Stimulated activated naive B cell treated with anti-CD40 and anti-IgM and Interleukin-4, amounts not matched to agents 10 μg/mL and 1 μg/mL and 100 μg/mL, for 72 hours (primary cell): ENCODE measurements at regions not wholly inside any gene's neighbourhood (a gene's known extent, or its start where the extent isn't known, plus 50 kb on each side); places are given as distances from the start of the nearest gene placed in this dataset.

Source experiments
- ATAC-seq, 2 donors: fragments of 150-1000 bp; cut with Tn5 transposase; replicated peaks; 2 replicates each; pipeline ENCODE4 v1.10.0; 2021; ENCODE audit warnings: moderate library complexity in 1 of 2
- DNase-seq: peaks from one replicate; pipeline ENCODE4 v3.0.0; 2021
- H3K27ac Mint-ChIP-seq: one replicate; pipeline ENCODE4 v1.8.0; 2022; ENCODE audit warnings: mild to moderate bottlenecking, mixed read lengths
- H3K27me3 Mint-ChIP-seq, 2 donors: one replicate each; pipeline ENCODE4 v1.8.0; 2022; ENCODE audit warnings: mixed read lengths in 2 of 2
- H3K36me3 Mint-ChIP-seq, 2 donors: one replicate each; pipeline ENCODE4 v1.8.0; 2022; ENCODE audit warnings: mixed read lengths in 2 of 2, mild to moderate bottlenecking in 1 of 2
- H3K4me1 Mint-ChIP-seq, 2 donors: one replicate each; pipeline ENCODE4 v1.8.0; 2022; ENCODE audit warnings: mixed read lengths in 2 of 2, mild to moderate bottlenecking in 1 of 2
- H3K4me3 Mint-ChIP-seq, 2 donors: one replicate each; pipeline ENCODE4 v1.8.0; 2022; ENCODE audit warnings: mild to moderate bottlenecking in 2 of 2, mixed read lengths in 2 of 2, moderate library complexity in 1 of 2
- H3K9me3 Mint-ChIP-seq, 2 donors: one replicate each; pipeline ENCODE4 v1.8.0; 2022; ENCODE audit warnings: mixed read lengths in 2 of 2, mild to moderate bottlenecking in 1 of 2

- Mint-ChIP-seq H3K27me3 (peaks cover 28 to 31% of the 10 kb centered on the region in 2 donors), H3K36me3 (peaks cover 0 to 4% of the 10 kb centered on the region in 2 donors), H3K9me3 (peaks cover 4 to 6% of the 10 kb centered on the region in 2 donors), H3K27ac (no peak overlapping the region), H3K4me3 (no peak overlapping the region), H3K4me1 (no peaks in the 10 kb centered on the region)
- no peak for ATAC-seq
- DNase-seq: no peak
Observed at GRCh38 chr9:93900971-93901861, 53.9 kb downstream of the BARX1 start.

DNA sequence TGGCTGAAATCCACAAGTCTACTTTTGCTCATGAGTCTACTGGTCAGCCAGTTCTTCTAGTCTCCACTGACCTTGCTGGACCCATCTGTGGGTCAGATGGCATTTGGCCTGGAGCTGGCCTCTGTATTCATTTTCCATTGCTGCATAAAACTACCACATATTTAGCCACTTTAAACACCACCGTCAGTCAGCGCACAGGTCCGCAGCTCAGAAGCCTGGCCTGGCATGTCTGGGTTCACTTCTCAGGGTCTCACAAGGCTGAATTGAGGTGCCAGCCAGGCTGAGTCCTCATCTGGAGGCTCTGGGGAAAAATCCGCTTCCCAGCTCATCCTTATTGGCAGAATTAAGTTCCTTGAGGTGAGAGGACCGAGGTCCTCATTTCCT lies 54.7 kb downstream of the BARX1 start:
- Mint-ChIP-seq H3K27ac (no peak overlapping the region), H3K9me3 (peaks cover 4 to 6% of the 10 kb centered on the region in 2 donors), H3K36me3 (peaks cover 0 to 4% of the 10 kb centered on the region in 2 donors), H3K4me1 (no peaks in the 10 kb centered on the region), H3K4me3 (no peak overlapping the region), H3K27me3 (peaks cover 23 to 28% of the 10 kb centered on the region in 2 donors)
- ATAC-seq: no peak
- DNase-seq: no peak

DNA sequence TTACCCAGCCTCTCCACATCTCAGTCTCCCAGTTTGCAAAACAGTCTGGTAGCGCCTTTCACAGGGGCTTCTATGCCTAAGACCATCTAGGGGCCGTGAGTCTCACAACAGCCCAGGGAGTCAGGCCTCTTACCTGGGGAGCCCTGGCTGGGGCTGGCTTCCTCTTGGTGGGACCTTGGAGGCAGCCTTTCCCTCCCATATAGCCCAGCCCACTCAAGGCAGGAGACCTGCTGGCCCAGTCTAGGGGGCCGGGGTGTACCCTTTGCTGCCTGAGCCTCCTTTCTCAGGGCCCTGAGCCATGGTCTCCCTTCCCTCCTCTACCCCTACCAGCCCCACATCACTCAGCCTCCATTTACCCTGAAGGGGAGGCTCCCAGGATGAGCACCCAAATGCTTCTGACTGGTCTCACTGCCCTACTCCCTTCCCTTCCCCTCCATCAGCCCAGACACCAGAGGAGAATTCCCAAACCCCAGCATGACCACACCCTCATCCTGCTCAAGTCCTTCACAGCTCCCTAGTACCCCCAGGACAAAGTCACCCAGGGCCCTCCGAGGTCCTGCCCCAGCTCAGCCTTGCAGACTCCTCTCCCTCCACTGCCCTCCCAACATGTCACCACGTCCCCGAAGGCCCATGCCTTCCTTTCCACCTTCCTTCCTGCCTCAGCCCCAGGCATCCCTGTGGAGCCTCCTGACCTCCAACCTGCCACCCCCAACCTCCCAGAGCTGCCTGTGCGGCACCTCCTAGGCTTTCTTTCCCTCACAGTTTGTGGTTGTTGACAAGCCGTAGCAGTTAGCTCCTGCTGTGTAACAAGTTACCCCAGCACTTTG lies 55.3 kb downstream of the BARX1 start:
- Mint-ChIP-seq H3K9me3 (peaks cover 4 to 6% of the 10 kb centered on the region in 2 donors), H3K27ac (no peak overlapping the region), H3K4me3 (no peak overlapping the region), H3K36me3 (peaks cover 0 to 4% of the 10 kb centered on the region in 2 donors), H3K4me1 (no peaks in the 10 kb centered on the region), H3K27me3 (peaks cover 23 to 28% of the 10 kb centered on the region in 2 donors)
- DNase-seq: no peak
- ATAC-seq: no peak

- H3K27ac Mint-ChIP-seq: no peak overlapping the region
Observed at GRCh38 chr9:93898502-93899426, 56.4 kb downstream of the BARX1 start.

DNA sequence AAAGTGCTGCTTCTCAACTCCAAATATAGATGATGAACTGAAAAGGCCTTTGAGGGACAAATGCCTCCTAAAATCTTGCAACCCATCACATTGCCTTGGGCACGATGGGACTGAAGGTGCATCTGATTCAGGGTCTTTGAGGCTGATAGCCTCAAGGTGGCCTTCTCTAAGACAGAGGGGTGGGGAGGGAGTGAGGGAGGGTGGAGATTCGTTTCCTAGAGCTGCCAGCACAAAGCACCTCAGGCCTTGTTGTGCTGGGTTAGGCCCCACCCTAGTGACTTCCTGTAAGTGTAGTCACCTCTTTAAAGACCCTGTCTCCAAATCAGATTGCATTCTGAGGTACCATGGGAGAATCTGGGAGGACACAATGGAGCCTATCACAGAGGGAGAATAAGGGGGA lies 57.1 kb downstream of the BARX1 start:
- ATAC-seq (no peak), DNase-seq (no peak)
- Mint-ChIP-seq H3K4me3 (no peak overlapping the region), H3K27ac (no peak overlapping the region), H3K27me3 (peaks cover 16 to 19% of the 10 kb centered on the region in 2 donors), H3K9me3 (peaks cover 5 to 6% of the 10 kb centered on the region in 2 donors), H3K4me1 (no peaks in the 10 kb centered on the region), H3K36me3 (peaks cover 0 to 4% of the 10 kb centered on the region in 2 donors)

More at GRCh38 chr9:93898502-93899426, 56.4 kb downstream of the BARX1 start:
- peaks cover 19% of the 10 kb centered on the region in 2 donors for H3K27me3 Mint-ChIP-seq
- no peak for ATAC-seq
- peaks cover 4 to 6% of the 10 kb centered on the region in 2 donors for H3K9me3 Mint-ChIP-seq
- DNase-seq: no peak
- no peak overlapping the region for H3K4me3 Mint-ChIP-seq
- H3K36me3 Mint-ChIP-seq: peaks cover 0 to 4% of the 10 kb centered on the region in 2 donors
- H3K4me1 Mint-ChIP-seq: no peaks in the 10 kb centered on the region

DNA sequence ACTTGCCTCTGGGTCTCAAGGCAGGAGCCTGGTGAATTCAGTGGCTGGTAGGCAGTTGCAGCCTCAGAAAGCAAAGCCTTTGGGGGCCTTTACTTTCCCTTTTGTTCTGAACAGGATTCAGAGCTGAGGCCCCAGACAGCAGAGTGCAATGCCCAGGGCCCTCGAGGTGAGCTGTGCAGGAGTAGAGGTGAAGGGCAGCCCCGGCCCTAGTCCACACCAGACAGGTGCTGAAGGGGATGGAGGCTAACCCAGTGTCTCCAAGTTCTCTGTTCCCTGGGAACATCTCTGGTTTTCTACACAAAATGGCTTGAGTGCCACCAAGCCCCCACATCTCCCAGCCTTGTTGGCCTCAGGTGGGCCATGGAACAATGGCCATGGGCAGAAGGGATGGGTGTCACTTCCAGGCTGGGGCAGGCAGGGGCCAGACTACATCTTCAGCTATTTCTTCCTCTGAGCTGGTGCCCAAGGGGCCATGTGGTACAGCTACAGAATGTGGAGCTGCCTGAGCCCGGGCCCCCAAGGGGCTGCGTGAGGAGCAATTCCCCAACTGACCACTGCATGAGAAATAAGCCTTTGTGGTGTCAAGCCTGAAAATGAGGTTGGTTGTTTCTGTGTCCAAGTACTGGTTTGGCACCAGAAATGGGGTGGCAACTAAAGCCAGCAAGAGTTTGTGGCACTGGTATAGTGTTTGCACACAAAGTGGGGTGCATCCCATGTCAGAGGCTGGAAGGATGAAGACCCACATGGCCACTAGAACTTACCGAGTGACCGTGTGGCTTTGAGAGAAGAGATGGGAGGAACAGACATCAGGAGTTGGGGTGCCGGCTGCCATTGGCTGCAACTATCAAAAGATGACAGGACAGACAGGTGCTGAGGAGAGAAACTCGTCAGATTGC lies 57.8 kb downstream of the BARX1 start:
- H3K4me1 Mint-ChIP-seq: no peaks in the 10 kb centered on the region
- H3K27me3 Mint-ChIP-seq: peaks cover 16 to 19% of the 10 kb centered on the region in 2 donors
- DNase-seq (no peak), ATAC-seq (no peak)
- no peak overlapping the region for H3K27ac Mint-ChIP-seq
- H3K4me3 Mint-ChIP-seq: no peak overlapping the region
- H3K9me3 Mint-ChIP-seq: peaks cover 9 to 10% of the 10 kb centered on the region in 2 donors
- H3K36me3 Mint-ChIP-seq: peaks cover 0 to 4% of the 10 kb centered on the region in 2 donors

GRCh38 chr9:93896496-93897033 lies 58.6 kb downstream of the BARX1 start:
- ATAC-seq: no peak
- H3K4me1 Mint-ChIP-seq: no peaks in the 10 kb centered on the region
- no peak overlapping the region for H3K4me3 Mint-ChIP-seq
- peaks cover 13 to 16% of the 10 kb centered on the region in 2 donors for H3K27me3 Mint-ChIP-seq
- peaks cover 11 to 17% of the 10 kb centered on the region in 2 donors for H3K9me3 Mint-ChIP-seq
- H3K36me3 Mint-ChIP-seq: peaks cover 0 to 4% of the 10 kb centered on the region in 2 donors
- no peak for DNase-seq
- no peak overlapping the region for H3K27ac Mint-ChIP-seq

DNA sequence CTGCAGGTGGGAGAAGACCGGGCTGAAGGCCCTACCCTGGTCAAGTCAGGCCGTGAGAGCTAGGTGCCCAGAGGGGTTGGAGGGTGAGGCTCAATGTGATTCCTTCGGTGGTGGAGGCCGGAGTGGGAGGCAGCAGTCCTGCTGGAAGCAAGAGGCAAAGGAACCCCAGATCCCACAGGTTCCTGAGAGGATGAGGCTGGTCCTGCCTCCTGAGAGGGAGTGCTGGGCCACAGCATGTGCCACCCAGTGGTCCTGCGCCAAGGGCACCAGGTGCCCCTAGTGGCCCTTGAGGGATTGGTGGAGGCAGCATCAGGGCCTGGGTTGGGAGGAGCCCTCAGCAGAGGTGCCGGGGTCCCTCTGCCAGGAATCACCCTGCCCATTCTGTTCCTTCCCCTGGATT lies 59.1 kb downstream of the BARX1 start:
- no peaks in the 10 kb centered on the region for H3K4me1 Mint-ChIP-seq
- H3K36me3 Mint-ChIP-seq: peaks cover 0 to 4% of the 10 kb centered on the region in 2 donors
- no peak for ATAC-seq
- H3K4me3 Mint-ChIP-seq: no peak overlapping the region
- no peak for DNase-seq
- peaks cover 13 to 15% of the 10 kb centered on the region in 2 donors for H3K27me3 Mint-ChIP-seq
- H3K9me3 Mint-ChIP-seq: peaks cover 11 to 17% of the 10 kb centered on the region in 2 donors
- no peak overlapping the region for H3K27ac Mint-ChIP-seq

DNA sequence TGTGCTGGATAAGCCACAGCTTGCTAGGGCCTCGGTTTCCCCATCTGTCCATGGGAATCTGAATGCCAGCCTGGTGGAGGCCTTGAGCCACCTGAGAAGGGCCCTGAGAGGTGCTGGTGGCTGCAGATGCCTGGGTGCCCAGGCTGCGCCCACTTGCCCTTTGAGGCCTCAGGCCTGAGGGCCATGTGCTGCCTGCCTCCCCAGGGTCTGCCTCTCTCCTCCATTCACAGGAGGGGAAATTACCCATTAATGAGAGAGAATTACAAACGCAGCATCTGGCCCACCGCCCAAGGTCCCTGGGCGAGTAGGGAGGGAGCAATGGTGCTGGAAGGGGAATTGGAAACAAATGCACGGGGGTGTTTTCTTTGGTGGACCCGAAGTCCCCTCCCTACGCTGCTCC lies 59.6 kb downstream of the BARX1 start:
- peaks cover 11 to 16% of the 10 kb centered on the region in 2 donors for H3K27me3 Mint-ChIP-seq
- H3K36me3 Mint-ChIP-seq: peaks cover 0 to 4% of the 10 kb centered on the region in 2 donors
- no peak for DNase-seq
- H3K4me1 Mint-ChIP-seq: no peaks in the 10 kb centered on the region
- no peak overlapping the region for H3K27ac Mint-ChIP-seq
- peaks cover 11 to 22% of the 10 kb centered on the region in 2 donors for H3K9me3 Mint-ChIP-seq
- ATAC-seq: no peak
- no peak overlapping the region for H3K4me3 Mint-ChIP-seq

DNA sequence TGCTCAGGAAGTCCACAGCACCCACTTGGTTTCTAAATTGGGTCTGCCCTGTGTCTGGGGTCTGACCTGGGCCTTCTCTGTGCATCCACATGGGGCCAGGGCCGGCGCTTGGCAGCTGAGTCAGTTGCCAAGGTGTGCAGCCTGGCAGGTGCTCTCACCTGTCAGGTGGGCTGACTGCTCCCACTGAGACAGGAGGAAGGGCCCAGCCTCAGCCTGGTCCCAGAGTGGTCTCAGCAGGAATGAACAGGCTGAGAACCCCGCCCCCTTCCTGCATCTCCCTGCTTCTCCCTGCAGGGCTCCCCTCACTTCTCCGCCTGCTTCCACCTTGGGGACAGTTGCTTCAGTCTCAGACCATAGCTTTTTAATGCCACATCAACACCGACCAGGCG lies 60.5 kb downstream of the BARX1 start:
- ATAC-seq (no peak), DNase-seq (no peak)
- H3K36me3 Mint-ChIP-seq: no peaks in the 10 kb centered on the region
- H3K4me3 Mint-ChIP-seq: no peak overlapping the region
- peaks cover 7 to 17% of the 10 kb centered on the region in 2 donors for H3K9me3 Mint-ChIP-seq
- no peak overlapping the region for H3K27ac Mint-ChIP-seq
- peaks cover 2 to 9% of the 10 kb centered on the region in 2 donors for H3K27me3 Mint-ChIP-seq
- H3K4me1 Mint-ChIP-seq: no peaks in the 10 kb centered on the region

GRCh38 chr9:93893899-93894690 lies 61.1 kb downstream of the BARX1 start:
- ATAC-seq (no peak), DNase-seq (no peak)
- Mint-ChIP-seq H3K27me3 (peaks cover 4 to 6% of the 10 kb centered on the region in 2 donors), H3K36me3 (no peaks in the 10 kb centered on the region), H3K27ac (no peak overlapping the region), H3K9me3 (peaks cover 7 to 17% of the 10 kb centered on the region in 2 donors), H3K4me3 (no peak overlapping the region), H3K4me1 (no peaks in the 10 kb centered on the region)

DNA sequence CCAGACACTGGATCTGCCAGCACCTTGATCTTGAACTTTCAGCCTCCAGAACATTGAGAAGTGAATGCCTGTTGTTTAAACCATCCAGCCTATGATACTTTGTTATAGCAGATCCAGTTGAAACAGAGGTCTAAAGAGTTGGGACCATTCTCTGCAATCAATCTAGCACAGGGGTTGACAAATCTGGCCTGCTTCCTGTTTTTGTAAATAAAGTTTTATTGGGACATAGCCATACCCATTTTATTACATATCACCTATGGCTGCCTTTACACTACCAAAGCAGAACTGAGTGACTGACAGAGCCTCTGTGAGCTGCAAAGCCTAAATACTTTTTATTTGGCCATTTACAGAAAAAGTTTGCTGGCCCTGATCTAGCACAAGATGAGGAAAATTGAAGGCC lies 62.0 kb downstream of the BARX1 start:
- H3K27me3 Mint-ChIP-seq: peaks cover 12 to 13% of the 10 kb centered on the region in 2 donors

More for the DNA sequence above, 62.0 kb downstream of the BARX1 start:
- Mint-ChIP-seq H3K27ac (no peak overlapping the region), H3K4me1 (no peaks in the 10 kb centered on the region), H3K4me3 (no peak overlapping the region), H3K9me3 (peaks cover 7 to 17% of the 10 kb centered on the region in 2 donors), H3K36me3 (no peaks in the 10 kb centered on the region)
- no peak for DNase-seq
- ATAC-seq: no peak
